ENCODE measurements at regions not wholly inside any gene's neighbourhood (a gene's known extent, or its start where the extent isn't known, plus 50 kb on each side); places are given as distances from the start of the nearest gene placed in this dataset.

DNA sequence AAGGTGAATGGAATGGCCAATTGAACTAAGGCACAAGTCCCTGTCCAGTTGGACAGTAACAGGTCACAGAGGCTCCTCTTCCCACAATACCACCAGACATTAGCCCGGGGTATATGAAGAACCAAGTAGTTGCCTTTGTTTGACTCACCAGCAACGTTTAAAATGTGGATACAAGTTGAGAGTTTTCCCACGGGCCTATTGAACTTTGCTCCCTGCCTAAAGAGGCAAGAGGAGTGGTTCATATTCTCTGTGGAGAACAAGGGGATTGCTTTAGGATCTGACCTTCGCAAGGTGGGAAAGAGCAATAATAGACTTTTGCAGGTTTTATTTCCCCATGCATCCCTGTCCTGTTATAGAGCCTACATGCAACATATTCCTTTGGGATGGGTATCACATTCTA lies 177.2 kb downstream of the POU4F1 start:
- DNase-seq (ENCODE audit: low read depth) = no peak

DNA sequence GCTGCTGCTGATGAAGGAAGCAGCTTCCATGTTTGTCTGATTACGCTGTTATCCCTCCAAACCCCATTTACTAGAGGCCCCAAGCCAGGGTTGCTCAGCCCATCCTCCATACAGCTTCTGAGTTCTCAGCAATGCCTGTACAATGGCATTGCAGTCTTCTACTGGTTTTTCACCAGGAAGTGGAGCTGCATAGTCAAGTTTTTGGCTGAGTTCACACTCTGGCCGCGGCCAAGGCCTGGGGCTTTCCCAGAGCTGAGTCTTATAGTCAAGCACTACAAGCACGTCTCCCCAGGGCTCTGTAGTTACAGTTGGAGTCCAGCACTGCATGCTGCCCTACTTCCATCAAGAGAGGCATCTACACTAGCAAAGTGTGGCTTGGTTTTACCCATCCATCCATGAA lies 182.5 kb downstream of the POU4F1 start:
- DNase-seq (ENCODE audit: low read depth) = no peak

DNA sequence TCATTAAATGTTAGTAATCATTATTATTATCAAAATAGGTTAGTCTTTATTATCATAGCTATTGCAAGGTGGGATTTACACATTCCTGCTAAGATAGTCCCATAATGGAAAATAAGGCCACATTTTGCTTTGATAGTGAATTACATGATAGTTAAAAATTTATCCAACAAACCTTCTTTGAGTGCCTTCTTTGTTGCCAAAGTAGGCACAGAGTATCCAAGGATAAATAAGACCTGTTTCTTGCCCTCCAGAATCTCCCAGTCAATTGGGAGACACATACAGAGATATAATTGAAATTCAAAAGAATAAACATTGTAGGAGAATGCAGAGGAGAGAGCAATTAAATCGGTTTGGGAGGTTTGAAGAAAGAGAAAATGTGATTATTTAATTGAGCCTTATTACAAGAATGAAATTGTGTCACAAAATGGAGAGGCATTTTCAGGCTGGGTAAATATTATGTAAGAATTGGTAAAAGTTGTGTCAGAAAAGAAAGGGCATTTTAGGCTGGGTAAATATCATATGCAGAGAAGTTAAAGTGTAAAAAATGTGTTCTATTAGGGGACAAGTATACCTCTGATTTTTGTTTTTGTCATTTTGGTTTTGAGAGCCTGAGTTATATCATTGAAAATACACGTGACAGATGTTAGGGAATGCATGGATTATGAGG lies 189.3 kb downstream of the POU4F1 start:
- DNase-seq (ENCODE audit: low read depth) = no peak

DNA sequence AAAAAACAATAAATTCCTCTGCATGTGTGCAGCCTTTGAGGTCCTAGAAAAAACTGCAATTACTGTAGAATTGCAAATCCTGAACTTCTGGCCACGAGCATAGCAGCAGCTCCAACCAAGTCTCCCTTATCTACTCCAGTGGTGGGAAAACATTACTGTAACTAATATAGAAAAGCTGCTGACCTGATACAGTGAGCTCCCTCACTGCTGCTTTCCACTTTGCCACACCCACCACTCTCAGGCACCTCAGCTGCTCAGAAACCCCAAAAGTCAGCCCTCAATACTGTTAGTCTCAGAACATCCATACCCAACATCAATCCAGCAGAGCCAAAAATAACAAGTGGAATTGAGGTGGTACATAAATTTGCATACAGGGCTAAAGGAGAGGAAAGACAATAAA lies 192.5 kb downstream of the POU4F1 start:
- no peak for DNase-seq (ENCODE audit: low read depth)

DNA sequence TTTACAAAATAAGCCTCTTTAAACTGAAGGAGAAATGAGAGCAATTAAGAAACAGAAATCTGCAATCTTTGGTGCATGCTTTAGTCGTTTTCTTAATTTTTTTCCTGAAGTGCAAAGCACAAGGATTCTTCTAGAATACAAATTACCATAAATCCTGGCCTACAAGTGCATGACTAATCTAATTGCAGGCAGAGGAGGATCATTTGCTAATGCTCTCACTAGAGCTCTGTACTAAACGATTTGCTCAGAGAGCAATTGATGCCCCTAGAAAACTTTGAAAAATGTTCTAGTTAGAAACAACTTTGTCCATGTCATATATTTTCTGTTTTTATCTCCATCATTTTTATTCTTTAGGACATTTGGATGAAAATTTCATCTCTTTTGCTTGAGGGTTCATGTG lies 193.2 kb downstream of the POU4F1 start:
- DNase-seq (ENCODE audit: low read depth) = no peak

DNA sequence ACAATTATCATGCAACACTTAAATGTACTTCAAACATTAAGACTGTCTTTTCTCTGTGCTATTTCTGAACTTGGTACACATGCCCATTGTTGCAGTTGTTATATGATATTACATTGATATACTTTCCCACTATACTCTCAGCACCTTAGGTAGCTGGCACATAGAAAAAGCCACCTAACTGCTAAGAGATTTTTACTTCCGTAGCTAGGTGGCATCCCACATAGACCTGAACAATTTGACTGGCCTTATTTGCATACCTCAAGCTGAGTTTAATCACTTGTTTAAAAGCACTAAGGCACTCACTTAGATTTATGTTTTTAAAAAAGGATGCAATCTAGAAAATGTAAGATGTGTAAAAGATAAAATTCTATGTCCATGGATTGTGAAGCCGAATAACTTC lies 194.2 kb downstream of the POU4F1 start:
- no peak for DNase-seq (ENCODE audit: low read depth)

DNA sequence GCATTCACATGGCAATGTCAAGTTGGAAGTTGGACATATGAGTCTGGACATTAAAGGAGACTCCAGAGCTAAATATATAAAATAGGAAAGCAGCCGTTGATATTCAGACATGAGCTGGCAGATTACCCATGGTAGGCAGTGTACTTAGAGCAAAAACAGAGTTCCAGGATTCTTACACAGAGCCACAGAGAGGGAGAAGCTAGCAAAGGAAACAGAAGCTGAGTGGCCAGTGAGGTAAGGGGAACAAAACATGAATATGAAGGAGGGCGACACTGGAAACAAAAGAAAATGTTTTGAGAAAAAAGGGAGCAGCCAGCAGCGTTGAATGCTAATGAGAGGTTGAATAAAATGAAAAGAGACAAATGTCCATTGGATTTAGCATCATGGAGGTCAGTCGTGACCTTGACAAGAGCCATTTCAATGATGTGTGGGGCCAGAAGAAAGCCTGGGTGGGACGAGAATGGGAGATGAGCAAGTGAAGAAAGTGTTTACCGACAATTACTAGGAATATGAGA lies 198.4 kb downstream of the POU4F1 start:
- no peak for DNase-seq (ENCODE audit: low read depth)

DNA sequence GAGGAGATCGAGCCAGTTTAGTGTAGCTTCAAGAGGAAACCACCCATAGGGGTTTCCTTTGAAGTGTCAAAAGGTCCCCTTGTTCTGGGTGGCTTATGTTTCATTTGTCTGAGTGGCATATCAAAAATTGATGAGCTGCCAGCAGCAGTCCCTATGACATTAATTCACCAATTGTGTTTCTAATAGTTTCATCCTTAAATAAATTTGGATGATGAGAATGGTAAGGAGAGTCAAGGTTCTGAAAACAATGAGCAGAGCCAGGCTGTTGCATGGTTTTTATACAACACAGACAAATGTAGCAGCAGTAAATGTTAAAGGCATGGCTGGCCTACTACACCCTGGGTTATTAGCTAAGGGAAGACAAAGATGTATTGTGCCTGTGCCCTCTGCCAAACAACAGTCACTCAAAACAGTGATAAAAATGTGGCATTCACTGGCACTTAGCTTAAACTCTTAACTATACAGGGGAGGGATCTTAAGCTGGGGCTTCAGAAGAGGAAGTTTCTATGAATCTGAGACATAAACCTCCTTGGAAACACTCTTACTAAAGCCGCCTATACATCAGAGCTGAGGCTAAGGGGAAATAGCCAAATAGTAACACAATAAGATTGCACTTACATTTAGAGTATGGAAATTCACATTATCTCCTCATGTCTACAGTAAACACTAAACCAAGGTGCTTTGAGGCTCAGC lies 200.5 kb downstream of the POU4F1 start:
- no peak for DNase-seq (ENCODE audit: low read depth)

DNA sequence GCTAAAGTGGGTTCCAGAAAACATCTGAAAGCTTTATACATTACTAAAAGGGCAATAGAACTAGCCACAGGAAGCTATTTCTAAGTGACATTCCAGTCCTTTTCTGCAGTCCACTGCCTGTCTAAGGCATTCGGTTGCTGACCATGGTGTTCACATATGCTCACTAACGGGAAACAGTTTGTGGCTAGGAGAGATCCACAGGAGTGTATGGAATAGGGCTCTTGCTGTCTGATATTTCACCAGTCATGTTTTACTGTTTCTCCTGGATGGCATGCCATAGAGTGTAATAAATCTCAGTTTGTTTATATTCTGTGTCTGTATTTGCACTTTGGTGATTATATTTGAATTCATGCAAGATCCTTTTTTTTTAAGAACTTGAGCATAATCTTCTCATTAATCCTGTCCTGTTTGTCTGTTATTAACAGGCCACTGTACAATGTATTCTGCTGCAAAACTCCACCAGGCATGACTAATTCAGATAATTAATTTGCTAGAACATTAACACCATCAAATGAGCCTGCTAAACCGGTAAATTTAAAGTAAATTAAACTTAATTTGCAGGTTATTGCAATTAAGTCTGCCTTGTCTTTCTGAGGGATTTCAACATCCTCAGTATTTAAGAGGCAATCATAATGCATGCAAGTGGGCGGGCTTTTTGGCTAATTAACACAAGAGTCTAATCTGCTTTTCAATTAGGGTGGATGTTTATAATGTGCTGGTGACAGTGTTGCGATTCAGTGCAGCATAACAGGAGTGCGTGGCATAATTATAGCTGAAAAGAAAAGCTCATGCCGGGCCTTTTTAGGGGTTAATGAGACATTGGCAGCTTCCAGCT lies 201.3 kb downstream of the POU4F1 start:
- DNase-seq (ENCODE audit: low read depth) = no peak

DNA sequence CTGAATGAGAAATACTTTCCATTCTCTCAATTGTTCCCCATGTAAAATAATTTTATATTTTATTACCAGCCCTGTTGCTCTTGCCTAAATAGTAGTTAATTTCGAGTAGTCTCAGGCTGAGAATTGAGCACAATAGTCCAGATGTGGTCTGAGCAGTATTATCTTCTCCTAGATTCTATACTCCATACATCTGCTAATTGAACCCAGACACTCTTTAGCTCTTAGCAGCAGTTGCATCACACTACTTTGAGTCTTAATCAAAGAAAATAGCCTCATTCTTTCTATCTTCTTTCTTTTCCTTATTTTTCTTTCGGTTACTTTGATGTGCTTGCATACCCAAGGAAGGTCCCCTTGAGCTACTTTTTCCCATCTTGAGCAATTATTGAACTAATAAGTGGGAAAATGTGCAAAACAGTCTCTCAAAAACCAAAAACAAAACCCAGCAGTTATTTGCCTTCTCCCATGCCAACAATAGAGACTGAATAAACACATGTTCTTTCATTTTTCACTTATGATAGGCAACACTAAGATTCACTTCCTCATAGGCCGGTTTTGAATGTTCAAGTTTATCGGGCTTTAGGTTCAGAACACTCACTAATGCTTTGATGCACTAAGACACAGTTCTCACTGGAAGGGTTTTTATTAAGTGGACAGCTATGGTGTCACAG lies 204.5 kb downstream of the POU4F1 start:
- no peak for DNase-seq (ENCODE audit: low read depth)

DNA sequence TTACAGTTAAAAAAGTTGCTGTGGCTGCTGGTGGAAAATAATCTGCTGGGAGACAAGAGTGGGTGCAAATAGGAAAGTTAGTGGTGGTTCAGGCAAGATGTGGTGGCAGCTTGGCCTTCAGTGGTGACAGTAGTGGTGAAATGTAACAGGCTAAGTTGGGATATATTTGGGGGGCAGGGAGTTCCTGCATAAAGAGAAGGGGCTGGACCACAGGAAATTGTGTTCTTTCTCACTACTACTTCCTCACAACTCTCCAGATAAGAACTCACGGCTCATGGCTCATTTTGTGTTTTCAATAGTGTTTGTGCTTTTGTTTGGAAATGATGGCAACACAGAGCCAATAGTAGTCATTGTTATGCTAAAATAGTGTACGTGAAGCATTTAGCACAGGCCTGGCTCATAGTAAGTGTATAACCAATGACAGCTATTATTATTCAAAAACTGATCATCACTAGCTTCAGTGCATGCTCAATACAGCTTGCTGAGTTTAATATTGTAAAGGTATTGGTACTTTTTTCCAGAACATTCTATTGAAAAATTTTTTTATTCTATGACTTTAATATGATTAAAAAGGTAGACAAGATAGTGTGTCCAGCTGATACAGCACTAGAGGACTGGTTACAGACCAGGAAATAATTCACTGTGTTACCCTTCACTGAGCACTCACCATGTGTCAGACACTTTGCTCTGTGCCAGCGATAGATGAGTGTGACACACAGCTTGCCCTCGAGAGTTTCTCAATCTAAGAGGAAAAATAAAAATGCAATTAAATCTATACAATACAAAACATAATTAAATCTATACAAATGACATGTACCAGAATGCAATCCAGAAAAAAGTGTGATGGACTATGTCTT lies 209.8 kb downstream of the POU4F1 start:
- no peak for DNase-seq (ENCODE audit: low read depth)

DNA sequence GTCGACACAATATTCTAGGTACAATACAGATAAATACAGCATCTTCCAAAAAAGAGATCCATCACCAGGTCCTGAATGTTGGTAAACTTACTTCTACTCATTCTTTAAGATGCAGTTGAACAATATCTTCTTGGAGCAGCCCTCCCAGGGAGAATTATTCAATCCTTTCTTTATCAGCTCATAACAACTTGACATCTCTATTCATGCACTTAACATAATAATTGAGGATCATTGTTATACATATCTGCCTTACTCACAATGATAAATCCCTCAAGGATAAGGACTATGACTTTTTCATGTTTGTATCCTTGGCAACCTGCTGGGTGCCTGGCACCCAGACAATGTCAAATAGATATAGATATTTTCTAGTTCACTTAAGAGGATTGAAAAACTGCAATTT lies 219.5 kb downstream of the POU4F1 start:
- DNase-seq (ENCODE audit: low read depth) = no peak

DNA sequence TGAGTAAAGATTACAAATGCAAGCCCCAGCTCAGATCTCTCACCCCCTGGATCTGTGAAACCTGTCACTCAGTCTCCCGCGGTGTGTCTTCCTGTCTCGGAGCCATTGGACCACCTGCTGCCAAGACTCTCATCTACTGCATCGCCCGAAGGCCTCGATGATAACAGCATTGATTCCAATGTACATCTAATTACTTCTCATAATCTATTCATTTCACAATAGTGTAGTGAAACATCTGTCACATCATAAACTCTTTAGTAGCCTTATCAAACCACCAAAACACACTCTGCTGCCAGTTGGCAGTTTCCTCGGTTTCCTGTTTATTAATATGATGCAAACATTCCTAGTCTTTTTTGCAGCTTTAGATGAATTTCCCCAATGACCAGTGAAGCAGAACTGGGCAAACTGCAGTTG lies 220.3 kb downstream of the POU4F1 start:
- no peak for DNase-seq (ENCODE audit: low read depth)

DNA sequence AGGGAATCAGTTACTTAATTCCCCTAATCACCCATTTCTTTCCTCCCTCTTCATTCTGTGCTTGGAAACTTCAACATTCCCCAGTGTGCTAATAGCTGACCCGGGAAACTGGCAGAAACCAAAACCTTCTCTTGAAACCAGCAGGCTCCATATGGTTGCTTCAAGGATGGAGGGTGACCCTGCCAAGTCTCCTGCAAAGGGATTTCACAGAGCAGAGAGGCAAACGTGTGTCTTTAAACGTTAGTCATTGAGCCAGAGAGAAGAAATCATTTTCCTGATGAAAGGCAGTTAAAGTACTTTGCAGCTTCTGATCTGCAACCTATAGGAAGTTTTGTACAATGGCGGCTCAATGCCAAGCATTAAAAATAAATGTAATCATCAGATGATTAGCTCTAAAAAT lies 220.9 kb downstream of the POU4F1 start:
- no peak for DNase-seq (ENCODE audit: low read depth)

DNA sequence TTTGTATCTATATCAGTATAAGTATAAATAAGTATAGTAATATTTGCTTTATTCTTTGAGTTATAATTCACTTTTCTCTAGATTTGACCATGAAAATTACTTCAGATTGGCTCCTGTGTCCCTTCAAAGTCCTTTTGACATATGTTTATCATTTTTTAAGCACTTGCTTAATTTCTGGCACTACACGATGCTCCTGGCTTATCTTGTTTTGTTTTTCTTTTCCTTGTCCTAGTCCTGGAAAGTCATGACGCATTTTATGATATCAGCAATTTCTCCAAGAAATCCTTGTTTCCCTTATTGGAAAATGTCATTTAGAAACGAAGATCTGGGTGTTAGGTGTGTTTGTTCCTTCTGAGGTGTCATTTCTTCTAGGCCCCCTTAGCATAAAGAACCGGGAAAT lies 226.5 kb downstream of the POU4F1 start:
- no peak for DNase-seq (ENCODE audit: low read depth)

DNA sequence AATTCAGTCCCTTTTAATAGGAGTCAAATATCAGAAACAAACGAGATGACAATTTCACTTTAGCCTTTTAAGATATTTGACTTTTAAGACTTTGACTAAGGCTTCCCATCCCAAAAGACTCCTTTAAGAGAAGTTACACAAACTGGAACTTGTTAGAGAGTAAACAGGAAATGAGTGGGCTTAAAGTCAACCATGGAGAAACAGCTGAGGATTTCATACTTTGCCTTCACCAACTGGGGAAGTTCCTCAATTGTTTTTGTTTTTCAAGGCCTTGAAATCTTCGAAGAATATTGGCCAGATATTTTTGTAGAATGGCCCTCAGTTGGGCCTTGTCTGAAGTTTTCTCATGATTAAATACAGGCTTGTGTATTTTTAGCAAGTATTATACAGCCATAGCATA lies 227.3 kb downstream of the POU4F1 start:
- DNase-seq (ENCODE audit: low read depth) = no peak

DNA sequence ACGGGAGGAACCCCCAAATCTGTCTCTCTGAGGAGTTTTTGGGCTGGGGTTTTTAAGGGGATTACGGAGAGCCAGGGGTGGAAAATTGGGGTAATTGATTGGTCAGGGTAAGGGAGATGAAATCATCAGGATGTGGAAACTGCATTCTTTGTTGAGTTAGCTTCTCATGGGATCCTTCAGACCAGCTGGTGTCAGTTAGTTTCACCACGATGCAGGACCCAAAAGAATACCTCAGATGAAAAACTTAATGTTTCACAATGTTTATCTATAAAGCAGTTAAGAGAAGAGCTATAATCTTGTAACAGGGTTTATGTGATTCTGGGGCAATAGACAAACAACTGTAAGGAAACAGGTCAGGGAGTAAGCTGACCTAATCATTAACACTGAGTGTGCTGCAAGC lies 230.8 kb downstream of the POU4F1 start:
- DNase-seq (ENCODE audit: low read depth) = no peak

DNA sequence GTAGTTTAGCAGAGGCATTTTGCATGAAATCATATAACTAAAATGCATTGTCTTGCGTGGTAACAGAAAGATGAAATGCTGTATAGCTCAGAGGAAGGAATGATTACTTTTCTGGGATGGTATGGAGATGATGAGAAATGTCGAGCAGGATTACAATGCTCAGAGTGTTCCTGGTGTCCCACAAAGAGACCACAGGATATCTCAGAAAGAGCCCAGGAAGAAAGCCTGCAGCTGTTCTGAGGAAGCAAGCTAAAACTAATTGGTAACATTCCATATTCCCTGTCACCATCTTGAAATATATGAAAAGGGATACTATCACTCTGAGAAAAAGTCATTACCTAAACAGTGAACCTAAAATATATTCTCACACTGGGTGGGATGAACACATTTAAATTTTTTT lies 233.1 kb downstream of the POU4F1 start:
- no peak for DNase-seq (ENCODE audit: low read depth)

DNA sequence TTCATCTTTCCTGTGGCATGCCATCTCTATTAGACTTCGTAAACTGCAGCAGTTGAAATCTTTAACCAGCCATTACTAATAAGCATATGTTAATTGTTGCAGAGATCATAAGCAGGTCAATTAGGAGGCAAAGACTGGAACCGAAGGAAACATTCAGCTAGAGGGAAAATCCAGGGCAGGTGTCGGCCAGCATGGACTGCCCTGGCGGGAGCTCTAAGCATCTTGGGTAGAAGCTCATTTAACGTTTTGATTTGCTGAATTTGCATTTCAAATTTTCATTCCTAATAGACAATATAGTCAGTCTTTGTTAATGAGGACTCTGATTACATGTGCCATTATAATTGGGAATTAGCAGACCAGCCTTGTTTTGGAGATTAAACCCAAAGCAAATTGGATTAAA lies 238.6 kb downstream of the POU4F1 start:
- DNase-seq (ENCODE audit: low read depth) = no peak

DNA sequence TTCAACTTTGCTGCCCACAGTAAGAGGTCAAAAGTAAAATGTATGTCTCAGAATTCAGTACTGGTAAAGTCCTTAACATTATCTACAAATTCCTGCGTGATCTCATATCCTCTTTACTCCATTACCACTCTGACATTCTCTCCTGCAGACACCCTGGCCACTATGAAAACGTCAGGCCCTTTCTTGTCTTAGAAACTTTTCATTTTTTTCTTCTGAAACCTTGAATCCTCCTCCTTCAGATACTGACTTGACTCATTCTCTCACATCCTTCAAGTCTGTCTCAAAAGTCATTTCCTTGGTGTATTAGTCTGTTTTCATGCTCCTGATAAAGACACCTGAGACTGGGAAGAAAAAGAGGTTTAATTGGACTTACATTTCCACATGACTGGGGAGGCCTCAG lies 262.3 kb downstream of the POU4F1 start:
- DNase-seq (ENCODE audit: low read depth) = no peak

DNA sequence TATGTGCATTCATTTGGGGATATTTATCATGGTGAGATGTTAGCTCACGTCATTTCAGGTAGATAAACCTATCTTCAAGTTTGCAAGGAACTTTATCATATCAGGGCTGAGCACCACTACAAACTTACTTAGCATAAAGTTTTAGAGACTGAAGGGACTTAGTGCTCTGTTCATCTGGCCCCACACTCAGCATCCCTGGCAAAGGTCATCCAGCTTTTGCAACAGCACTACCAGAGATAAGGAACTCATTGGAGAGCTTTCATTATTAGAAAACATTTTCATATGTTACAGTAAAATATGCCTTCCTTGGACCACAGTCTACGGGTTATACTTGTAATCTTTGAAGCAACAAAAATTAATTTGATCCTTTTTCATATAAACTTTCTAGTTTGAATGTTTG lies 263.4 kb downstream of the POU4F1 start:
- DNase-seq (ENCODE audit: low read depth) = no peak

DNA sequence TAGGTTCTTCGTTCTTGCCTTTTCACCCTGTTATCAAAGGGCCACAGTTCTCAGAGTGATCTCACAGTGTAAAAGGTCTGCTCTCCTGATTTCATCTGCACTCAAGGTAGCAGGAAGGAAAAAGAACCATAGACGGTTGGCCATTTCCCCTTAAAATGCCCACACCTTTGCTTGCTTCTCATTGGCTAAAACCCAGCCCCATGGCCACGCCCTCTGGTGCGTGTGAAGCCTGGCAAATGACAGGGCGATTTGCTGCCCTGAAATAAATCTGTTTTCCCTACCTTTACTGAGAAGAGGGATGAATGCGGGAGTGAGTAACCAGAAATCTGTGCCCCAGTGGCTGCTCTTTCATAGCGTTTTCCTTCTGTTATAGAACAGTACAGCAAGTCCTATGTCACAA lies 269.3 kb downstream of the POU4F1 start:
- no peak for DNase-seq (ENCODE audit: low read depth)

Measured in HS-5 (cell line).